HG02852 (cell line): ENCODE measurements at regions not wholly inside any gene's neighbourhood (a gene's known extent, or its start where the extent isn't known, plus 50 kb on each side); places are given as distances from the start of the nearest gene placed in this dataset.

Source experiments
- ATAC-seq: cut with Tn5 transposase; IDR thresholded peaks from one replicate; pipeline ENCODE4 v1.9.1; 2021; ENCODE audit warnings: mild to moderate bottlenecking, moderate library complexity; ENCODE audit not compliant: unreplicated experiment

DNA sequence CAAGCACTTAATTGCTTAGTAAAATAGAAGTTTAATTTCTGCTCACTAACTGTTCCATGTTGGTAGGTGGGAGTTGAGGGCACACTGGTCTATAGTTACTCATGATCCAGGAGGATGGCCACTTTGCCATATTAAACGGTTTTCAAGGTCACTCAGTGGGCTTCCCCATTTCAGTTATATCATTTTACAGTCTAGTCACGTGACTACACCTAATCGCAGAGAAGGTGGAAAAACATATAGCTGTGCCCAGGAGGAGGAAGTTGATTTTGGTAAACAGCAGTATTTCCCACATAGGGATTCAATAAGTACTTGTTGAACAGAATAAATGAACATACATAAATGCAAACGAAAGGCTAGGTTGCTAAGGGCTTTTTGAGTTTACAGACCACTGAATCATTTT lies 541.1 kb upstream of the CAMK1G start:
- ATAC-seq, result no peak

DNA sequence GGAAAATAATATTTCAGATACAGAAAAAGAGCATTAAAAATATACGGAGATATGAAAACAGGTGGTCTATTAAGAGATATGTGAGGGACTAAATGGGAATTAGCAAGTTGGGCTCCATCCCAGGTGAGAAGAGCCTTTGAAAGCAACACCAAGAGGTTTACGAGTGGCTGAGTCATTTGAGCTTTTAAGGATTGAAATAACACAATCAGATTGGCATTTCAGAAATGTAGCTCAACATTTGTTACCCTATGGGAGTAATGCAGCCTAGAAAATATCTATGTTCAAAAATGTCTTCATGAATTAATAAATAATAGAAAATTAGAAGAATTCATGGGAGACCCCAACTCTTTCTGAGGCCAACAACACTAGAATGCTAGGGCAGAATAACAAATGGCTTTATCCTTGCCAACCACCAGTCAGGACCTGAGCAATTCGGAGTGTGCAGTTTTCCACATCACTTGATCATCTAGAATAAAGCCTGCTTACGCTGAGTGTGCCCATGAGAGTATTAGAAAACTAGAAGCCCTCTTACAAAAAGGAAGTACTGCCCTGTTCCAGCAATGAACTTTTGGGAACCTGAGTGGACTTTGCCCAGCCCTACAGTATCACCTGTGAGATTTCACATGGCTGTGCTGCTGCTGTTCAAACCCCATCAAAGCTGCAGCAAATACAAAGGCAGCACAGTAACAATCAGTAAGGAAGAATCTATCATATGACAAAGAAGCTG lies 538.0 kb upstream of the CAMK1G start:
- no peak for ATAC-seq

DNA sequence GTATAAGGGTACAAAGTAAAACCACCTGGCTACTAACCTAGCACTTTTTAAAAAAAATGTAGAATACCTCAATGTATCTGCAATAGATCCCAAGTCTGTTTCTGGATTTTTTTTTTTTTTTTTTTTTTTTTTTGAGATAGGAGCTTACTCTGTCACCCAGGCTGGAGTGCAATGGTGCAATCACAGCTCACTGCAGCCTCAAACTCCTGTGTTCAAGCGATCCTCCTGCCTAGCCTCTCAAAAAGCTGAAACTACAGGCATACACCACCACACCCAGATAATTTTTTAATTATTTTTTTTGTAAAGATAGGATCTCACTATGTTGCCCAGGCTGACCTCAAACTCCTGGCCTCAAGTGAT lies 537.5 kb upstream of the CAMK1G start:
- no peak for ATAC-seq

DNA sequence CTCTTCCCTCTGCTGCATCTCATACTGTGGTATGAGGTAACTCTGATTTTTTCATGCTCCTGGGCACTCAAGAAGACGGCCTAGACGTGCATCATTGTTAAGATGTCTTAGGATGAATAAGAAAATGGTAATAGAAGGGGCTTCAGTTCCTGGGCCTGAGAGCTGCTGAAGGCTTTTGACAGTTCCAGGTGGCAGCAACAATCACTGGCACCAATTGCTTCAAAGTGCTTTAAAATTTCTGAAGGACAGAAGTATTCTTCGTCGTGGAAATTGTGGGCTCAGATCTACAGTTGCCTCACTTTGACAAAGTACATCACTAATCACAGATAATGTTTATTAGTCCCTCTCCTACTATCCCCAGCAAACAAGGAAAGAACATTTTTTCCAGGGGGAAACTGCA lies 536.6 kb upstream of the CAMK1G start:
- no peak for ATAC-seq

DNA sequence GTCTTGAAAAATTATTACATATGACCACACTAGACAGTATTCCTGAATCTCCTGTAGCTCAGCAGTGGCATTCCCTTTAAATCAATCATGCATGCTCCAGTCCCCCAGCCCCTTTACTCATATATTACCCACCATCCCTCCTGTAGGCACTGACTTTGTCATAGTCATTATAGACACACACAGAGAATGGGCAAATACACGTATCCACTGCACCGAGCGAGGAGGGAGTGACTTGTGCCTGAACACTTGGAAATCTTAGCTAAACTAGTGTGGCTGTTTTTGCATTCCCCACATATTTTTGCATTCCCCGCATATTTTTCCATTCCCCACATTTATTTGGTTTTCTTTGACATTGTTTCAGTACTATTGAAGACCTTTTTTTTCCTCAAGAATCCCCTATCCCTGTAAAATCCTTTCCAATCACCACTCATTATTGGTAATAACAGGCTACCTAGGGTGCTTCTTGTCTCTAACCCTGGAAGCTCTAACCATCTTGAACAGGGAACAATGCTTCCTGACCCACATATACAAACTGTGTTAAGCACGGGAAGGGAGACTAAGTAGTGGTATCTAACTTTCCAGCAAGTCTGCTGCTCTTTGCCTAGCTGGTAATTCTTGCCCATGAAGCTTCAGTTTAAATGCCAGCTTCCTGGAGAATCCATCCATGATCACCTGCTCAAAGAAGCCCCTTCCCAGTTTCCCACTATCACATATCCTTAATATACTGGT lies 534.4 kb upstream of the CAMK1G start:
- ATAC-seq, result no peak

DNA sequence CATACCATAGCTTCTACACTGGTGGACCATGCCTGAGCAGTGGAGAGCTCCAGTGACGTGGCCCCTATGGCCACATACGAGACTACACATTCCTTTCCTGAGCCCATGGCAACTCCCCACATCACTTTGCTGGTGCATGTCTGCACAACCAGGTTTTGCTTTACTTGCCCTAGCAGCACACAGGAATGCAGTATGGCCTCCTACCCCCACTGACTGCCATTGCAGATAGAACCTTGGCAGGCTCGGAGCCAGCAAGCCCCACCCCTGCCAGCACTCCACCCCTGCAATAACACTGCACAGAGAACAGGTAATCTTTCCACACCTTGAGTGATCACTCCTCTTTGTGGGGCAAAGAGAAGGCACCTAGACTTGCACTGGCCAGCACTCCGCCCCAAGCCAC lies 531.9 kb upstream of the CAMK1G start:
- ATAC-seq, result no peak

DNA sequence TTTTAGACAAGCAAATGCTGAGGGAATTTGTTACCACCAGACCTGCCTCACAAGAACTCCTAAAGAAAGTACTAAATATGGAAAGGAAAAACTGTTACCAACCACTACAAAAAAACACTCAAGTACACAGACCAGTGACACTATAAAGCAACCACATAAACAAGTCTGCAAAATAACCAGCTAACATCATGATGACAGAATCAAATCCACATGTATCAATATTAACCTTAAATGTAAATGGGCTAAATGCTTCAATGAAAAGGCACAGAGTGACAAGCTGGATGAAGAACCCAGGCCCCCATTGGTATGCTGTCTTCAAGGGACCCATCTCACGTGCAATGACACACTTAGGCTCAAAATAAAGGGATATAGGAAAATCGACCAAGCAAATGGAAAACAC lies 529.9 kb upstream of the CAMK1G start:
- ATAC-seq, result no peak

DNA sequence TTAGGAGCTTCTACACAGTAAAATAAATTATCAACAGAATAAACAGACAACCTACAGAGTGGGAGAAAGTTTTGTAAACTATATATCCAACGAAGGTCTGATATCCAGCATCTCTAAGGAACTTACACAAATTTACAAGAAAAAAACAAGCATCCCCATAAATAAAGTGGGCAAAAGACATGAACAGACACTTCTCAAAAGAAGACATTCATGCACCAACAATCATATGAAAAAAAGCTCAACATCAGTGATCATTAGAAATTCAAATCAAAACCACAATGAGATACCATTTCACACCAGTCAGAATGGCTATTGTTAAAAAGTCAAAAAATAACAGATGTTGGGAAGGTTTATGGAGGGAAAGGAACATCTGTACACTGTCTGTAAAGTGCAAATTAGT lies 526.4 kb upstream of the CAMK1G start:
- ATAC-seq, result no peak

DNA sequence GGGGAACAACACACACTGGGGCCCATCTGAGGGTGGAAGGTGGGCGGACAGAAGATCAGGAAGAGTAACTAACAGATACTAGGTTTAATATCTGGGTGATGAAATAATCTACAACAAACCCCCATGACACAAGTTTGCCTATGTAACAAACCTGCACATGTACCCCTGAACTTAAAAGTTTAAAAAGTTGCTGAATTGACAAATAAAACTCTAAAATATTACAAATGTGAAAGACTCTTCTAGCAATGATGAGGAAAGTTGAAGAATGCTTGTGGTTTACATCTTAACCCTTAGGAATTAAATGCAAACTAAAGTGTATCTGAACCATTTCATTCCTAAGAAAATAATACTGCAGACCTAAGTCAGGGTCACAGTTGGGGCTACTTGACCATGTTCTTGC lies 525.6 kb upstream of the CAMK1G start:
- ATAC-seq, result no peak

DNA sequence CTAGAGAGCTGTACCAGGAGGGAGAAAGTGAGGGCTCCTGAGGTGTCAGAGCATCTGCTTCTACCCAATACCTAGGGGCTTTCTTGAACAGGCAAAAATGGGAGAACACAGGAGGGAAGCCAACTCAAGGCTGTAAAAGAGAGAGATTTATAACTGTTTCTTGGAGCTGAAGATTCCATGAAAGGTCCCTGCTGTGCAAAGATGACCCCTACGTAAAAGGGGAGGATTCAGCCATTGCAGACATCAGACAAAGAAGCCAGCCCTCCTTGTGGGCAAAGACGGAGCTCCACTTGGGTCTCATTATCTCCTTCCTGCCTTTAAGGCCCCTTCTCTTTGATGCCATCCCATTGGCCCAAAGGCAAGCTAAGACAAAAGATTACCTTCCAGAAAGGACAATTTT lies 524.1 kb upstream of the CAMK1G start:
- no peak for ATAC-seq

DNA sequence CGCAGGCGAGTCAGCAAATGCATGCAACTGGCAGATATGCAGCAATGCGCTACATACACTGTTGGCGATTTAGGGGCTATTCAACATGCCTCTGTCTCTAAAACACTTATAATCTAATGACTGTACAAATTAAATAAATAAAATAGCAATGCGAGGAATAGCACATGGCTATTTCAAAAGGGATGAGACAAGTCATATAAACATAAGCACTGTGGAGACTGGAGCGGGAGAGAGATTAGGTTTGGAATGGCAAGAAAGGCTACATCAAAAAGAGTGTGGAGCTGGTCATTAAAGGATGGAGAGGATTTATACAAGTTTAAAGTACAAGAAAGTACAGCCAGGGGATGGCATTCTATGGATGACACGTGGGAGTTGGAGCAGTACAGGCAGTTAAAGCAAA lies 523.5 kb upstream of the CAMK1G start:
- ATAC-seq, result no peak

DNA sequence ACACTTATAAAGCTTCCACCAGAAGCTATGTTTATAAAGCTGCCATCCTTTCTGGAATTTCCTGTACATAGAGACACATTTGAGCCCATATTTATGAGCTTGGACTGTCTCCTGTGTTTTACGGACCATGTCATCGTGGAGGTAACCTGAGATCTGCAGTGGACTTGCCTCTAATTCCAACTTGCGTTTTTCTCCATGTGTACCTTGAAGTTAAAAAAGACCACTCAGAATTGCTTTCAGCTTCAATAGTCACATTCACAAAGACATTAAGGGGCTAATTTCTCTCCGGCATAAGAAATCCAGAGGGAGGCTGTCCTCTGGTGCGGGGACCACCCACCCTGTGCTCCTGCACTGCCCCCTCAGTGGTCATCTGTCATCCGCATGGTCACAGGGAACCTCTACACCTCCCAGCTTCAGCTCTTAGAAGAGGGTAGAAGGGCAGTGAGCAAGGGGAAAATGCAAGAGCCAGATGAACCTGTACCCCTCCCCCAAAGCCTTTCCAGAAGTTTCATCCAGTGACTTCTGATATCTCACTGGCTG lies 521.4 kb upstream of the CAMK1G start:
- ATAC-seq, result no peak

DNA sequence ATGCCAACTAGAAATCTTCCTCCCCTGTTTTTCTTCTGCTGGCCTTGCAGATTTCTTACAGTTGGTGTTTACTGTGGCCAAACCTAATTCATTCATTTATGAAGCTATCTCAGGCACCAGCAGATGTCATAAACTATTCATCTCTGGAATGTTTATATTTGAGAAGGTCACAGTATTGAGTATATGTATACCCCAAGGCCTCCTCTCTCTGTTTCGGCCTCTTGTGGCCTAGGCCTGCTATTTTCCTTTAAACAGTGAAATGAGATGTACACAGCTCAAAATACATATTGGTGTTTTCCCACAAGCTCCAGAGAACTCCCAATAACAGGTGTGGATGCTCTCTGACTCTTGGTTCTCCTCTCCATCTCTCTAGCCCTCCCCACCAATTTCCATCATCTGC lies 520.7 kb upstream of the CAMK1G start:
- peak; percentile 67 for ATAC-seq

DNA sequence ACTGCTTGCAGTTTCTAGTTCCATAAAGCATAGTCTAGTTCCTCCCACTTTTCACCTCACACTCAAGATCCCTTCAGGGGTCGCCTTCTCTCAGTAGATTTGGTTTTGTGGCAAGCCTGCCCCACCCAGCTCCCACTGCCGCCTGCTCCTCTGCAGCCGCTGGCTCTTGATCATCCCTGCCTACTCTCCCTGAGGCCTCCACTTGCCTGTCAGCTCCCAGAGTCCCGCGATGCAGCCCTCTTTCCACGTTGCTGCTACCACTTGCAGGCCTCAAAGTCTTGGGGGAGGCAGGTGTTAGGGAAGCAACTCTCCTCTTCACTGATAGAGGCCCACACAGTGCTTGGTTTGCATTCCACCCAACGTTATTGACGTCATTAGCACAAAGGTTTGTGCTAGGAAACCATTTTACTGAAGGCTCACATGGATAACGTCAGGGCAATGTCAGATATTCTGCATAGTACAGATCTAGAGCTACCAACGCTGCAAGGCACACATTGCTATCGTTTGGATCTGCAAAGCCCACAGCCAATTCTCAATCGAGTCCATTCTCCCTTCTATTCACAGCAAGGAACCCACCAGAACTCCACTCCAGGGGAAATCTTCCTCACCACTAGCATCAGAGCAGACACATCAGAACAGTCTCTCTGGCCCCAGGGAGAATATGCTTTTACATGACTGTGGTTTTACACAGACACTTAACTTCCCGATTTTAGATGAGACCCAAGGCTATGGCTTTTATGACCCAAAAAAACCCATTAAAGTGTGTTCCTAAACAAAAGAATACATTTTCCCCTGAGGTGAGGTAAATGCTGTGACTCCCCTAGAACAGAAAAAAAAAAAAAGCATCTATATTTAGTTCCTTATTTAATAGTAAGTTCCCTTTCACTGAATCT lies 519.5 kb upstream of the CAMK1G start:
- ATAC-seq, result no peak

DNA sequence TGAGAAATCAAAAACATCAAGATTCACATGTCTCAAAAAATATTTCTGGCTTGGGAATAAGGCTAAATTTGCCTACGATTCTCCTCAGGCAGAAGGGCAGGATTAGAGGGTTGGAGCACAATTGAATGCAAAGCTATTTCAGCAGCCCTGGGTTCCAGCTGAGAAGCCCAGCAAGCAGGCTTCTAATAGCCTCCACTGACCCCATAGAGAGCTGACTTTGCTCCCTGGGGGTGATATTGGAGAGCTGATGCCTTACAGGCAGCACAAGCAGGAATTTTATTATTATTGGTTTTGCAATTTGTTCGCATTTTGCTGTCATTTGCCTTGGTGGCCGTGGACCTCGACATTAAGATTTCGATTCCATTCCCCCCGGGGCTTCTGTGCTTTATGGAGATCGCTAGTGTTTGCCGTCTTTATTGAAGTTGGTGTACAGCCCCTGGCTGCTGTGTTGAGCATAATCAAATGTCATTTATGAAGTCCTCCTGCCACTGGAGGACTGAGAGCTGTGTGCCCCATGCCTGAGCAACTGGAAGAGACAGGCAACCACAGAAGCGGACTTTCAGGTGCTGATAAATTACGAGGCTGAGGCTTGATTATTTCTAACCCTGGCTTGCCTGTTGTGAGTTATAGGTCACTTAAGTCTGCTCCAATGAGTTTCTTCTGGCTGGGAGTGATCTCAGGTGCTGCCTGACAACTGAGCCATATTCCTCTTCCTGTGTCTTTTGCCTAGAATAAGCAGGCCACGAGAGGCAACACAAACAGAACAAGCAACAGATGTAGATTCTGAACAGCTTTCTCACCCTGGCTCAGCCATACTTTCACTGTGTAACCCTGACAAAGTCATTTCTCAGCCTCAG lies 518.4 kb upstream of the CAMK1G start:
- no peak for ATAC-seq

DNA sequence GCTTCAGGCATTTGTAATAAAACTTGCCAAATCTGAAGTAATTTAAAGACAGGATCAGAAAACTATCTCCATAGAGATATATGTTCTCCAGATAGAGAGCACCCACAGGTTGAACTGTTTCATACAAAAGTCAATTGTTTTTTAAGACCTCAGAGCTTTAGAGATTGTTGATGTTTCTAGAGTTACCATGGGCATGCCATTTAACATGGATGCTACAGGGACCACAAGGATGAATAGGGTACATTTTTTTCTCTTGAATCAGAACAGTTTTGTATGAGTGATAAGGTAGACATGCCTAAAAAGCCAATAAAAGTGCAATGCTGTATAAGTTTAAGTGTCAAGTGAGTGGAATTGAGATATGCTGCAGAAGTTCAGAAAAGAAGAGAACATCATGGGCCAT lies 511.0 kb upstream of the CAMK1G start:
- ATAC-seq, result no peak

DNA sequence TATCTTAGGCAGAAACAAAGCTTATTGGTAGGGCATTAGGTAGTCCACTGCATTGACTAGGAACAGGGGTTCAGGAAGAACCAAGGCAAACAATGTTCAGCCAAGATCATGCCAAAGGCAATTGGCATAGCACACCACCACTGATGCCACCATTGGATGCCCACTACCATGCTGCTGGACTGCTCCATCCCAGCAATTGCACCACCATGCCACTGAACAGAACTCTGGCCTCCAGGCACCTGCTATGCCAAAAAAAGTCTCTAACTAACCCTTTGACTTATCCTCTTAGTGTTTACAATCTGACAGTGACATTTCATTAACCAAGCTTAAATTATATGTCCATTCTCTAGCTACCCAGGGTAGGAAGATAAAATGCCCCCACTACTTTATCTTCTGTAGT lies 509.6 kb upstream of the CAMK1G start:
- no peak for ATAC-seq

DNA sequence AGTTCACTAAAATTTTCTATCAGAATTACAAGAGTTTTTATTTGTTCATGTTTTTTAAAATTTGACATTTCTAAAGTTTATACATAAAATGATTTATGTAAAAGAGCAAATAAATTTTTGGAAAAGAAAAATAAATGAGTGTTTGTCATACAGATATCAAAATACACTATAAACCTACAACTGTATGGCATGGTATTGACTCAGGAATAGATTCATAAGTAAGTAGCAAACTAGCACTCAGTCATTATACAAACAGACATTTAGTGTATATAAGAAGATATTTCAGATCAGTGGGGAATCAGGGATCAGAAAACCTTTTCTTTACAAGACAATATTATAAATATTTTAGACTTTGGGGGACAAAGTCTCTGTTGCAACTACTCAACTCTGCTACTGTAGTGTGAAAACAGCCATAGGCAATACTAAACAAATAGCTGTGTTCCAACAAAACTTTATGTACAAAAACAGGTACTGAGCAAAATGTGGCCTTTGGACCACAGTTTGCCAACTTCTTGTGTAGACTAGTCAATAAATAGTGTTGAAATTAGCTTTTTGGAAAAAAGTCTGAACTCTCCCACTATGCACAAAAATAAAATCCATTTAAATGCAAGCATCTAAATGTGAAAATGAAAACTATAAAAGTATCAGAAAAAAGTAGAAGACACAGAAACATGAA lies 508.8 kb upstream of the CAMK1G start:
- no peak for ATAC-seq

DNA sequence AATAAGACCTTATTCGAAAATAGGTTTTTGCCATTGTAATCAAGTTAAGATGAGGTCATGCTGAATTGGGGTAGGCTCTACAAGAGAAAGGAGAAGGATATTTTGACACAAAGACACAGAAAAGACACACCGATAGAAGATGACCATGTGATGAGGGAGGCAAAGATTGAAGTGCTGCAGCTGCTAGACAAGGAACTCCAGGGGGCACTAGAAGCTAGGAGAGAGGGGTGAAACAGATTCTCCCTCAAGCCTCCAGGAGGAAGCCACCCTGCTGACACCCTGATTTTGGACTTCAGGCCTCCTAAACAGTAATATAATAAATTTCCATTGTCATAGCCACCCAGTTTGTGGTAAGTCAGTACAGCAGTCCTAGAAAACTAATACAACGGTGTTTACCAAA lies 506.8 kb upstream of the CAMK1G start:
- no peak for ATAC-seq

DNA sequence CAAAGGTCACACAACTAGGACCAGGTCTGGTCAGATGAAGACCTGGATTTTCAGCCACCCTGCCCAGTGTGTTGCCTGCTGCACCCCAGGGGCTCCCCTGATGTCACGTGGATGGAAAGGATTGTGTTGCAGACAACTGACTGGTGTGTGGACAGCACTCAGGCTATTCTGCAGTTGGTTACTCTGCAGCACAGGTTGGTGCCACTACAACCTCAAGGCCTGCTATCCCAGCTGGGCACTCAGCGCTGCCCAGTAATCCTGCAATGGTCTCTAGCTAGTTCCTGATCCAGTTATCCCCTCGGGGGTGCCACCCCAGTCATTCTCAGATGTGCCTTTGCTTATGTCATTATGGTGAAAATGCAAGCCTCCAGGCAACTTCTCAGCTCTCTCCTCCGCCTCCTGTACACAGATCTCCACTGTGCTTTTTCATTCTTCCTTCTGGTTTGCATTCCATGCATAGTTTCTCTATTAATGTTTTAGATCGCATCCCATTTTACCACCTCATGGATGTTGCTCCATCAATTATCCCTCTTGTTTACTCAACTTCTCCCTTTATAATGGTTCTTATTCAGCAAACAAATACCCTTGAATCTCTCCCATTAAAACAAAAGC lies 503.2 kb upstream of the CAMK1G start:
- no peak for ATAC-seq
